GM12878 (cell line): ENCODE measurements at regions not wholly inside any gene's neighbourhood (a gene's known extent, or its start where the extent isn't known, plus 50 kb on each side); places are given as distances from the start of the nearest gene placed in this dataset.

Experiments
- ATAC-seq: fragments of 200-7000 bp; cut with Tn5 transposase; 3 replicates; pipeline ENCODE4 v1.9.1; 2020; ENCODE audit warnings: mild to moderate bottlenecking, moderate library complexity
- BruUV-seq: library from RNA; stranded (reverse); fragments of 400-500 nt; replicated peaks from 2 replicates; lab custom pipeline; 2021; lab: Mats Ljungman, UMichigan
- CTCF ChIA-PET: fragments of 300-600 bp; sonication (Branson Sonifier 250); formaldehyde crosslinking; extraction: SDS; loops from one replicate; lab custom pipeline; 2021; ENCODE audit warnings: inconsistent platforms; lab: Yijun Ruan, JAX
- POLR2A ChIA-PET: fragments of 350-600 bp; formaldehyde crosslinking; extraction: SDS; loops from one replicate; lab custom pipeline; 2021; ENCODE audit warnings: inconsistent platforms; lab: Charles Lee
- RAD21 ChIA-PET: fragments of 300-600 bp; sonication (Branson Sonifier 250); formaldehyde crosslinking; loops from one replicate; lab custom pipeline; 2023; ENCODE audit warnings: antibody characterized with exemption; ENCODE audit not compliant: unreplicated experiment; lab: Charles Lee
- SMC1A ChIA-PET: fragments of 300-600 bp; sonication (Branson Sonifier 250); formaldehyde crosslinking; loops from one replicate; lab custom pipeline; 2023; ENCODE audit not compliant: unreplicated experiment, uncharacterized antibody; lab: Charles Lee
- DNase-seq: peaks from one replicate; pipeline ENCODE4 v3.0.0-alpha.2; 2011; ENCODE audit warnings: low read depth, low spot score
- FAIRE-seq: peaks from 3 replicates; lab custom pipeline; 2011; peaks lifted over from hg19 to GRCh38; lab: Jason Lieb, UNC
- H2AFZ ChIP-seq: 2 replicates; pipeline ENCODE4 v1.6.0; 2011; ENCODE audit warnings: low read depth, low read length, control low read depth; ENCODE audit not compliant: control insufficient read depth
- H3K27ac ChIP-seq: 2 replicates; pipeline ENCODE4 v1.5.1; 2011; ENCODE audit warnings: control low read depth; ENCODE audit not compliant: control insufficient read depth, insufficient read depth
- H3K27me3 ChIP-seq, 2 experiments: replicated peaks in 1 of 2; 2 replicates each; pipeline versions ENCODE4 v1.6.0 to v1.6.1; 2011; ENCODE audit warnings: low read length in 1 of 2; ENCODE audit not compliant: control insufficient read depth in 2 of 2, insufficient read depth in 2 of 2
- H3K36me3 ChIP-seq, 2 experiments: 2 replicates each; pipeline ENCODE4 v1.5.1; 2011; ENCODE audit warnings: low read length in 1 of 2; ENCODE audit not compliant: control insufficient read depth in 2 of 2, insufficient read depth in 2 of 2
- H3K4me1 ChIP-seq: 2 replicates; pipeline ENCODE4 v1.6.1; 2011; ENCODE audit warnings: mild to moderate bottlenecking, low read length, moderate library complexity, mixed read lengths; ENCODE audit not compliant: control insufficient read depth, insufficient read depth
- H3K4me2 ChIP-seq: 2 replicates; pipeline ENCODE4 v1.6.0; 2011; ENCODE audit warnings: control low read depth; ENCODE audit not compliant: control insufficient read depth, insufficient read depth
- H3K4me3 ChIP-seq: fragments of 200-600 bp; sonication (generic); 2 replicates; pipeline ENCODE4 v1.5.1; 2016
- H3K79me2 ChIP-seq: 2 replicates; pipeline ENCODE4 v1.6.0; 2011; ENCODE audit warnings: low read length; ENCODE audit not compliant: control insufficient read depth, insufficient read depth
- H3K9ac ChIP-seq: 2 replicates; pipeline ENCODE4 v1.8.0; 2011; ENCODE audit warnings: low read length, control low read depth, mixed read lengths; ENCODE audit not compliant: control insufficient read depth, insufficient read depth
- H3K9me3 ChIP-seq: replicated peaks from 3 replicates; pipeline ENCODE4 v1.5.1; 2011; ENCODE audit warnings: mild to moderate bottlenecking, low read length; ENCODE audit not compliant: control insufficient read depth, insufficient read depth
- H4K20me1 ChIP-seq: 2 replicates; pipeline ENCODE4 v1.6.0; 2011; ENCODE audit not compliant: control insufficient read depth, insufficient read depth
- BCL3 ChIP-seq: IDR thresholded peaks from 2 replicates; pipeline ENCODE4 v1.6.1; 2011; ENCODE audit warnings: borderline replicate concordance, low read depth, mild to moderate bottlenecking, moderate library complexity, low read length; ENCODE audit not compliant: insufficient read depth, poor library complexity, severe bottlenecking
- WGBS: methylation state at CpG from one replicate; pipeline ENCODE4 v1.1.6; 2016; ENCODE audit warnings: low lambda C conversion rate; ENCODE audit not compliant: insufficient replicate concordance, insufficient coverage; ENCODE audit errors: missing lambda C conversion rate; 5-methylcytosine and 5-hydroxymethylcytosine counted together
- in situ Hi-C: fragments of 300-500 bp; cut with MboI; formaldehyde crosslinking; loops from 9 replicates; pipeline ENCODE4 v1.14.3; 2018; ENCODE audit warnings: mixed read lengths
- intact Hi-C: fragments of 100-400 bp; cut with micrococcal nuclease; formaldehyde crosslinking; loops from one replicate; pipeline ENCODE4 v1.14.2; 2022; ENCODE audit not compliant: unreplicated experiment
- TF ChIP-seq, protein P1 (sequence below): IDR thresholded peaks from 2 replicates; pipeline ENCODE4 v1.6.1; 2011; ENCODE audit warnings: mild to moderate bottlenecking, low read depth, low read length, moderate library complexity; ENCODE audit not compliant: insufficient replicate concordance

DNA sequence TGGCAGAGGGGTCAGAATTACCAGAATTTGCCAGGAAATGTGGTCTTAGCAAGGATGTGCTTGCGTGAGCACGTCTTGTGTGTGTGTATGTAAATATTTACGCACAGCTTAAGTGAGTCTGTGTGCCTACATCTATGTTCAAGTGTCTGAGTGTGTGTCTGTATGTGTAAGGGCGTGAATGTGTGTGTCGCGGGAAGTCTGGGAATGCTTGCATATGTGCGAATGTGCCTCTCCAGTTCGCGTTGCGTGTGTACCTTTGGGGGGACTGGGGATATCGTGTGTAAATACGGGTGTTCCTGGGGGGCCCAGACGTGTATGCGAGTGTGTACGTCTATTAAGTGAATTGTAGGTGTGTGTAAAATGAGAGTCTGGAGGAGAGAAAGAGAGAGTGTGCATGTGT, 68.6 kb upstream of the POU3F1 start:
- Histone ChIP-seq H4K20me1 (no peaks in the 10 kb centered on the region), H3K4me2 (no peak overlapping the region), H3K4me1 (no peaks in the 10 kb centered on the region), H3K79me2 (no peaks in the 10 kb centered on the region), H3K27me3 (no peaks in the 10 kb centered on the region), H3K36me3 (no peaks in the 10 kb centered on the region), H3K4me3 (no peak overlapping the region), H3K9me3 (0 out of 3 replicates have a peak, but pooled peaks cover 1% of the 10 kb centered on the region), H2AFZ (no peak overlapping the region), H3K27ac (no peak overlapping the region), H3K9ac (no peak overlapping the region)
- ATAC-seq (no peak), DNase-seq (no peak), FAIRE-seq (no peak)
- RAD21 ChIA-PET: no interaction called here
- SMC1A ChIA-PET: no interaction called here
- POLR2A ChIA-PET: no interaction called here
- no TSS peak for BruUV-seq
- in situ Hi-C loops (no loop called here), intact Hi-C loops (no loop called here)
- 75% methylated on average over 15 of the region's 15 CpGs for WGBS
- TF ChIP-seq, protein P1, sequence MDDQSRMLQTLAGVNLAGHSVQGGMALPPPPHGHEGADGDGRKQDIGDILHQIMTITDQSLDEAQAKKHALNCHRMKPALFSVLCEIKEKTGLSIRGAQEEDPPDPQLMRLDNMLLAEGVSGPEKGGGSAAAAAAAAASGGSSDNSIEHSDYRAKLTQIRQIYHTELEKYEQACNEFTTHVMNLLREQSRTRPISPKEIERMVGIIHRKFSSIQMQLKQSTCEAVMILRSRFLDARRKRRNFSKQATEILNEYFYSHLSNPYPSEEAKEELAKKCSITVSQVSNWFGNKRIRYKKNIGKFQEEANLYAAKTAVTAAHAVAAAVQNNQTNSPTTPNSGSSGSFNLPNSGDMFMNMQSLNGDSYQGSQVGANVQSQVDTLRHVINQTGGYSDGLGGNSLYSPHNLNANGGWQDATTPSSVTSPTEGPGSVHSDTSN: no peak
- peak; percentile 79 for TF ChIP-seq BCL3
- CTCF ChIA-PET: interaction anchor here (1.3 kb wide), 1 partner anchor 13 kb away, joined by 3 read pairs; no protein-coding TSS in a partner anchor
